K562 (cell line): ENCODE measurements at regions not wholly inside any gene's neighbourhood (a gene's known extent, or its start where the extent isn't known, plus 50 kb on each side); places are given as distances from the start of the nearest gene placed in this dataset.

Source experiments
- ATAC-seq: fragments of 200-7000 bp; cut with Tn5 transposase; 3 replicates; pipeline ENCODE4 v1.9.1; 2020; ENCODE audit warnings: moderate library complexity
- BruUV-seq: library from RNA; stranded (reverse); fragments of 400-500 nt; replicated peaks from 2 replicates; lab custom pipeline; 2021; lab: Mats Ljungman, UMichigan
- CTCF ChIA-PET: fragments of 300-600 bp; formaldehyde crosslinking; extraction: SDS; loops from one replicate; lab custom pipeline; 2021; ENCODE audit warnings: low intra/inter-chr PET ratio; lab: Yijun Ruan, JAX
- POLR2A ChIA-PET: fragments of 300-600, 350-650 bp; sonication (Branson Sonifier 250); formaldehyde crosslinking; extraction: SDS; loops from one replicate; lab custom pipeline; 2021; ENCODE audit warnings: antibody characterized with exemption, inconsistent platforms; lab: Yijun Ruan, JAX
- DNase-seq, 4 experiments: peaks; one replicate each; pipeline versions ENCODE4 v3.0.0 to v3.0.0-alpha.2; 2011 to 2018; ENCODE audit warnings: low spot score in 3 of 4, mixed read lengths in 3 of 4; ENCODE audit errors: extremely low read depth in 1 of 4
- FAIRE-seq: peaks from 2 replicates; lab custom pipeline; 2011; peaks lifted over from hg19 to GRCh38; lab: Jason Lieb, UNC
- H2AFZ ChIP-seq: 2 replicates; pipeline ENCODE4 v1.6.0; 2011; ENCODE audit warnings: low read depth, low read length, control low read depth, inconsistent platforms
- H3K27ac ChIP-seq: fragments of 200-600 bp; 3 replicates; pipeline ENCODE4 v1.8.0; 2011; ENCODE audit warnings: low read depth, mild to moderate bottlenecking, control low read depth, inconsistent platforms, low read length, moderate library complexity, mixed read lengths; ENCODE audit errors: extremely low read depth
- H3K27me3 ChIP-seq, 2 experiments: fragments of 300-600 bp in 1 of 2; 2 replicates in 1 of 2; 3 replicates in 1 of 2; pipeline versions ENCODE4 v1.6.0 to v1.8.0; 2011; ENCODE audit warnings: inconsistent platforms in 2 of 2, low read length in 2 of 2, mild to moderate bottlenecking in 1 of 2, mixed read lengths in 1 of 2, moderate library complexity in 1 of 2; ENCODE audit not compliant: control insufficient read depth in 2 of 2, insufficient read depth in 2 of 2
- H3K36me3 ChIP-seq: fragments of 300-600 bp; 3 replicates; pipeline ENCODE4 v1.8.0; 2011; ENCODE audit warnings: mild to moderate bottlenecking, low read length, inconsistent platforms; ENCODE audit not compliant: control insufficient read depth, insufficient read depth
- H3K4me1 ChIP-seq, 2 experiments: fragments of 200-600 bp in 1 of 2; replicated peaks in 1 of 2; 2 replicates in 1 of 2; 3 replicates in 1 of 2; pipeline versions ENCODE4 v1.5.1 to v1.8.0; 2011; ENCODE audit warnings: inconsistent platforms in 2 of 2, low read length in 2 of 2, mild to moderate bottlenecking in 1 of 2, mixed read lengths in 1 of 2, moderate library complexity in 1 of 2; ENCODE audit not compliant: control insufficient read depth in 2 of 2, insufficient read depth in 2 of 2
- H3K4me2 ChIP-seq: 2 replicates; pipeline ENCODE4 v1.6.1; 2011; ENCODE audit warnings: low read length, control low read depth, inconsistent platforms, mixed read lengths; ENCODE audit not compliant: insufficient read depth
- H3K4me3 ChIP-seq: fragments of 200-600 bp; sonication (generic), shearing (Covaris generic); 2 replicates; pipeline ENCODE4 v1.5.1; 2016; ENCODE audit warnings: control low read depth, inconsistent platforms
- H3K79me2 ChIP-seq: fragments of 200-600 bp; 3 replicates; pipeline ENCODE4 v1.8.0; 2011; ENCODE audit warnings: low read length, inconsistent platforms; ENCODE audit not compliant: control insufficient read depth, insufficient read depth
- H3K9ac ChIP-seq, 2 experiments: 2 replicates each; pipeline versions ENCODE4 v1.6.0 to v1.6.1; 2011; ENCODE audit warnings: low read depth in 2 of 2, low read length in 2 of 2, control low read depth in 1 of 2, inconsistent platforms in 1 of 2, mild to moderate bottlenecking in 1 of 2, mixed read lengths in 1 of 2; ENCODE audit not compliant: insufficient read depth in 1 of 2
- H3K9me1 ChIP-seq: one replicate; pipeline ENCODE4 v1.6.0; 2011; ENCODE audit warnings: inconsistent platforms, mild to moderate bottlenecking, low read length, moderate library complexity; ENCODE audit not compliant: control insufficient read depth, insufficient read depth
- H3K9me3 ChIP-seq: replicated peaks from 2 replicates; pipeline ENCODE4 v1.5.1; 2011; ENCODE audit warnings: low read depth, low read length, inconsistent platforms; ENCODE audit not compliant: control insufficient read depth, insufficient read depth
- H4K20me1 ChIP-seq: replicated peaks from 2 replicates; pipeline ENCODE4 v1.6.1; 2011; ENCODE audit warnings: low read length, inconsistent platforms, mixed read lengths; ENCODE audit not compliant: control insufficient read depth, insufficient read depth
- CBFA2T2 ChIP-seq: fragments of 450-650 bp; conservative IDR thresholded peaks from 2 replicates; pipeline ENCODE4 v1.6.1; 2017; ENCODE audit warnings: mild to moderate bottlenecking
- CBFA2T3 ChIP-seq: fragments of 450-650 bp; IDR thresholded peaks from 2 replicates; pipeline ENCODE4 v1.6.1; 2017
- CCNT2 ChIP-seq: IDR thresholded peaks from 2 replicates; pipeline ENCODE4 v1.6.1; 2011; ENCODE audit warnings: borderline replicate concordance, low read depth, mild to moderate bottlenecking, moderate library complexity, mixed read lengths, low read length; ENCODE audit not compliant: insufficient read length; ENCODE audit errors: extremely low read depth
- ERF ChIP-seq: fragments of 450-650 bp; formaldehyde crosslinking; IDR thresholded peaks from 2 replicates; pipeline ENCODE4 v1.4.0; 2020; ENCODE audit warnings: mild to moderate bottlenecking, mixed read lengths
- FOXJ2 ChIP-seq: fragments of 200-800 bp; sonication (Bioruptor generic); IDR thresholded peaks from 2 replicates; pipeline ENCODE4 v1.6.1; 2016; ENCODE audit warnings: missing genetic modification characterization, missing compliant biosample characterization
- JUNB ChIP-seq: fragments of 450-650 bp; formaldehyde crosslinking; conservative IDR thresholded peaks from 2 replicates; pipeline ENCODE4 v1.4.0; 2020; ENCODE audit warnings: mild to moderate bottlenecking
- KLF1 ChIP-seq: fragments of 450-650 bp; IDR thresholded peaks from 2 replicates; pipeline ENCODE4 v1.6.1; 2016; ENCODE audit warnings: missing genetic modification characterization, missing compliant biosample characterization
- MYNN ChIP-seq, 2 experiments: sonication (generic); formaldehyde crosslinking in 1 of 2; IDR thresholded peaks; 2 replicates each; pipeline versions ENCODE4 v1.5.0 to v1.6.1; 2016 to 2020; ENCODE audit warnings: antibody characterized with exemption in 1 of 2, missing genetic modification reagents in 1 of 2
- NR2C1 ChIP-seq, 2 experiments: fragments of 450-650 bp; IDR thresholded peaks; 2 replicates each; pipeline ENCODE4 v1.6.1; 2017; ENCODE audit warnings: mild to moderate bottlenecking in 2 of 2, antibody characterized with exemption in 1 of 2, inconsistent platforms in 1 of 2, missing compliant biosample characterization in 1 of 2, missing genetic modification characterization in 1 of 2
- PHF8 ChIP-seq: fragments of 200-600 bp; sonication (generic); IDR thresholded peaks from 2 replicates; pipeline ENCODE4 v1.6.1; 2012; ENCODE audit warnings: mixed run types, mild to moderate bottlenecking, inconsistent platforms, low read length, moderate library complexity, borderline replicate concordance
- POLR2A ChIP-seq: fragments of 450-650 bp; conservative IDR thresholded peaks from 2 replicates; pipeline ENCODE4 v1.6.1; 2016
- SAFB ChIP-seq: fragments of 200-400 bp; formaldehyde crosslinking; IDR thresholded peaks from 2 replicates; pipeline ENCODE4 v1.6.1; 2017; ENCODE audit warnings: low read depth, low read length, borderline replicate concordance
- SMC3 ChIP-seq: conservative IDR thresholded peaks from 2 replicates; pipeline ENCODE4 v1.6.1; 2011; ENCODE audit warnings: low read depth, low read length, improper control_type of control experiment; ENCODE audit not compliant: insufficient read depth
- ZBTB1 ChIP-seq: sonication (generic); formaldehyde crosslinking; IDR thresholded peaks from 2 replicates; pipeline ENCODE4 v1.8.1; 2023; ENCODE audit warnings: missing genetic modification reagents, low read depth, mild to moderate bottlenecking, borderline replicate concordance
- ZNF224 ChIP-seq: sonication (generic); formaldehyde crosslinking; IDR thresholded peaks from 2 replicates; pipeline ENCODE4 v1.8.0; 2022; ENCODE audit warnings: mild to moderate bottlenecking, missing genetic modification reagents
- ZNF347 ChIP-seq: fragments of 450-650 bp; formaldehyde crosslinking; IDR thresholded peaks from 2 replicates; pipeline ENCODE4 v1.4.0; 2020; ENCODE audit warnings: low read depth, mild to moderate bottlenecking, moderate library complexity
- WGBS: fragments of 100-300 bp; shearing (Covaris generic); methylation state at CpG from one replicate; pipeline ENCODE4 v1.1.6; 2016; ENCODE audit warnings: low coverage, mixed read lengths; ENCODE audit not compliant: insufficient coverage; ENCODE audit errors: missing lambda C conversion rate; 5-methylcytosine and 5-hydroxymethylcytosine counted together
- in situ Hi-C: fragments of 300-500 bp; cut with MboI; formaldehyde crosslinking; loops from 4 replicates; pipeline ENCODE4 v1.15.0; 2018; ENCODE audit warnings: inconsistent platforms, mixed read lengths
- intact Hi-C: fragments of 100-400 bp; cut with micrococcal nuclease; formaldehyde crosslinking; loops from 2 replicates; pipeline ENCODE4 v1.14.2; 2022
- TF ChIP-seq, protein P1 (sequence below): IDR thresholded peaks from 2 replicates; pipeline ENCODE4 v1.6.1; 2014; ENCODE audit warnings: antibody characterized with exemption
- TF ChIP-seq, protein P2 (sequence below): sonication (generic); formaldehyde crosslinking; IDR thresholded peaks from 2 replicates; pipeline ENCODE4 v1.5.0; 2020; ENCODE audit warnings: missing genetic modification reagents
- TF ChIP-seq, protein P3 (sequence below), 2 experiments: fragments of 450-650 bp; conservative IDR thresholded peaks; 2 replicates each; pipeline ENCODE4 v1.6.1; 2017; ENCODE audit warnings: mild to moderate bottlenecking in 2 of 2, moderate library complexity in 2 of 2

DNA sequence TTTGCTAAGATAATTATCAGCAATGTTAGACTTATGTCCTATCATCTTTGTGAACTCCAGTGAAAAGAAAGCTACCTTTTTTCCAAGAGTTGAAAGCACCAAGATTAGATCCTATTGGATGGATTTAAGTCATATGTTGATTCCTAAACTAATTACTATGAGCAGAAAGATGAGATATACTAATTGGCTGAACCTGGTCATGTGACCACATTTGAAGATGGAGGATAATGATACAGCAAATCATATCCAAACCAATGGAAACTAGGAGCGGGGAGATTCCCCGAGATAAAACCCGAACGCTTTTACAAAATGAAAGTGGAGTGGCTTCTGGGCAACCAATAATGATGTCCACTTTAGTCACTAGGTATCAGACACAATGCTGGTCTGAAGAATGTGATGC is 1060.2 kb upstream of the EEF2KMT start (continued):
- TF ChIP-seq, protein P1, sequence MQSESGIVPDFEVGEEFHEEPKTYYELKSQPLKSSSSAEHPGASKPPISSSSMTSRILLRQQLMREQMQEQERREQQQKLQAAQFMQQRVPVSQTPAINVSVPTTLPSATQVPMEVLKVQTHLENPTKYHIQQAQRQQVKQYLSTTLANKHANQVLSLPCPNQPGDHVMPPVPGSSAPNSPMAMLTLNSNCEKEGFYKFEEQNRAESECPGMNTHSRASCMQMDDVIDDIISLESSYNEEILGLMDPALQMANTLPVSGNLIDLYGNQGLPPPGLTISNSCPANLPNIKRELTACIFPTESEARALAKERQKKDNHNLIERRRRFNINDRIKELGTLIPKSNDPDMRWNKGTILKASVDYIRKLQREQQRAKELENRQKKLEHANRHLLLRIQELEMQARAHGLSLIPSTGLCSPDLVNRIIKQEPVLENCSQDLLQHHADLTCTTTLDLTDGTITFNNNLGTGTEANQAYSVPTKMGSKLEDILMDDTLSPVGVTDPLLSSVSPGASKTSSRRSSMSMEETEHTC = no peak
- TF ChIP-seq JUNB (CRISPR knock-in tag) = no peak
- no peak for TF ChIP-seq FOXJ2 (tag)
- TF ChIP-seq, protein P2, sequence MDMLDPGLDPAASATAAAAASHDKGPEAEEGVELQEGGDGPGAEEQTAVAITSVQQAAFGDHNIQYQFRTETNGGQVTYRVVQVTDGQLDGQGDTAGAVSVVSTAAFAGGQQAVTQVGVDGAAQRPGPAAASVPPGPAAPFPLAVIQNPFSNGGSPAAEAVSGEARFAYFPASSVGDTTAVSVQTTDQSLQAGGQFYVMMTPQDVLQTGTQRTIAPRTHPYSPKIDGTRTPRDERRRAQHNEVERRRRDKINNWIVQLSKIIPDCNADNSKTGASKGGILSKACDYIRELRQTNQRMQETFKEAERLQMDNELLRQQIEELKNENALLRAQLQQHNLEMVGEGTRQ (CRISPR knock-in tag) = 0 out of 2 replicates have a peak, but pooled peaks have one; percentile 14
- TF ChIP-seq CBFA2T2 = 0 out of 2 replicates have a peak, but pooled peaks have one; percentile 17
- TF ChIP-seq SMC3 = no peak
- TF ChIP-seq POLR2A = no peak
- TF ChIP-seq, all 486 proteins: peak for 6

DNA sequence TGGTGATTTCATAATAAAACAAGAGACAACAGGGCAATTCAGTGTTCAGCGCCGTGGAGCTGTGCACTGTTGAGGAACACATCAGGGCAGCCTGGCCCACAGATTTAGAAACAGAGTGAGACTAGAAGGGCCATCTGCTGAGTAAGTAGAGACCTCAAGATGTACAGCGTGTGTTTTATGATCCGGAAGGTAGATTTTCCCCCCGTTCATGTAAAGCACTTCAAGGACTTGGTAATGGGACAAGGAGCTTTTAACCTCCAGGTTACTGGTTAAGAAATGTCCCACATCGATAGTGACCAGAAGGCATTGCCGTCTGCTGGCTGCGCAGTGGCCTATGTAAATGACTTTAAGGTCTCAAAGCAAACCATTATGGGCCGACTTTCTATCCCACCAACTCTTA is 1057.7 kb upstream of the EEF2KMT start:
- H2AFZ ChIP-seq = no peak overlapping the region
- ATAC-seq (no peak), DNase-seq (no peak), FAIRE-seq (no peak)
- H4K20me1 ChIP-seq = no peaks in the 10 kb centered on the region
- no peaks in the 10 kb centered on the region for H3K36me3 ChIP-seq
- H3K4me2 ChIP-seq = no peak overlapping the region
- no TSS peak for BruUV-seq
- no peak overlapping the region for H3K27ac ChIP-seq
- 3% methylated on average over 9 of the region's 9 CpGs for WGBS
- in situ Hi-C loops = no loop called here
- H3K9me1 ChIP-seq = no peaks in the 10 kb centered on the region
- no peaks in the 10 kb centered on the region for H3K9me3 ChIP-seq
- H3K79me2 ChIP-seq = no peaks in the 10 kb centered on the region
- H3K4me3 ChIP-seq = no peak overlapping the region
- POLR2A ChIA-PET = no interaction called here
- no peaks in the 10 kb centered on the region for H3K4me1 ChIP-seq
- CTCF ChIA-PET = no interaction called here
- no peaks in the 10 kb centered on the region for H3K27me3 ChIP-seq
- intact Hi-C loops = no loop called here
- H3K9ac ChIP-seq = no peak overlapping the region
- TF ChIP-seq ERF (CRISPR knock-in tag) (no peak), ZBTB1 (CRISPR knock-in tag) (no peak), MYNN (IDR thresholded peaks at IDR 0.05) (no peak), MYNN (CRISPR knock-in tag; IDR thresholded peaks at IDR 0.05) (no peak), CCNT2 (no peak), ZNF347 (no peak), PHF8 (no peak), KLF1 (no peak), ZNF224 (CRISPR knock-in tag) (no peak), NR2C1 (IDR thresholded peaks at IDR 0.05) (no peak), NR2C1 (tag; IDR thresholded peaks at IDR 0.05) (no peak), SAFB (no peak), CBFA2T3 (no peak)
- TF ChIP-seq, protein P3, sequence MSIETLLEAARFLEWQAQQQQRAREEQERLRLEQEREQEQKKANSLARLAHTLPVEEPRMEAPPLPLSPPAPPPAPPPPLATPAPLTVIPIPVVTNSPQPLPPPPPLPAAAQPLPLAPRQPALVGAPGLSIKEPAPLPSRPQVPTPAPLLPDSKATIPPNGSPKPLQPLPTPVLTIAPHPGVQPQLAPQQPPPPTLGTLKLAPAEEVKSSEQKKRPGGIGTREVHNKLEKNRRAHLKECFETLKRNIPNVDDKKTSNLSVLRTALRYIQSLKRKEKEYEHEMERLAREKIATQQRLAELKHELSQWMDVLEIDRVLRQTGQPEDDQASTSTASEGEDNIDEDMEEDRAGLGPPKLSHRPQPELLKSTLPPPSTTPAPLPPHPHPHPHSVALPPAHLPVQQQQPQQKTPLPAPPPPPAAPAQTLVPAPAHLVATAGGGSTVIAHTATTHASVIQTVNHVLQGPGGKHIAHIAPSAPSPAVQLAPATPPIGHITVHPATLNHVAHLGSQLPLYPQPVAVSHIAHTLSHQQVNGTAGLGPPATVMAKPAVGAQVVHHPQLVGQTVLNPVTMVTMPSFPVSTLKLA (conservative IDR thresholded peaks at IDR 0.05) = no peak
